ENCODE measurements at regions not wholly inside any gene's neighbourhood (a gene's known extent, or its start where the extent isn't known, plus 50 kb on each side); places are given as distances from the start of the nearest gene placed in this dataset.

- DNase-seq (ENCODE audit: low spot score), result no peak
Observed at GRCh38 chr15:29611057-29611456, 211.2 kb downstream of the TJP1 start.

- no peak for DNase-seq (ENCODE audit: low spot score)
Observed at GRCh38 chr15:29601811-29602210, 220.5 kb downstream of the TJP1 start.

- DNase-seq (ENCODE audit: low spot score), result no peak
Observed at GRCh38 chr15:29600262-29600661, 222.0 kb downstream of the TJP1 start.

- DNase-seq (ENCODE audit: low spot score), result no peak
Observed at GRCh38 chr15:29596266-29596665, 226.0 kb downstream of the TJP1 start.

GRCh38 chr15:29593629-29594028, 228.6 kb downstream of the TJP1 start:
- no peak for DNase-seq (ENCODE audit: low spot score)

DNA sequence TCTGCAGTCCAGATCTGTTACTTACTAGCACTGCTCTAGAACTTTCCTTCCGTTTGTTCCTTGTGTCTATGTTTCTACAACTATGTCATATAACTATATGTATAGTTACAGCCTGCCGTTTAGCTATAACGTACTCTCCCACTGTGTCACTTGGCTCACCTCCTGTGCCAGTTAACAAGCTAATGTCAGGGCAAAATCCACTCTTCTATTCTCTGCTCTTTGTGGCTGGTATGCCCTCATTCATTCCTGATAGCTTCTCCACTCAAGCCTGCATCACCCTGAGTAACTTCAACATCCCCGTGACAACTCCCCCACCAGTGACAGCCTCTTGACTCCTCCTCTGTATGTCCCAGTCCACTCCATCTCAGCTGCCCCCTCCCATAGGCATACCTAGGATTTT, 229.2 kb downstream of the TJP1 start:
- no peak for DNase-seq (ENCODE audit: low spot score)

DNA sequence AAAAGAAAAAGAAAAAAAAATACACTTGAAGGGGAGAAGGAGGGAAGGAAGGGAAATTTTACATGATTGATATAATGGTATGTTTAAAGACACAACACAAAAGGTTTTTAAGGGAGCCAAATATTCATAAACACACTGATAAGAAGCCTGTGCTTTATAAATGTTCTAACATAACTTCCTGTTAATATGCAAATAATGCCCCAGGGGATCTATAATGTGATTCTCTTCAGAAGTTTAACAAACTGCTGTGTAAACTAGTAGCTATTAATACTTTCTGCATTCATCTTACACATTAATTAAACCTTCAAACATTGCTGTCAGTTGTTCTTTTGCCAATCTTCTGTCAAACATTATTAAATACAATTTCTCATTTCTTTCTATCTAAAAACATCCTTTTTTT, 231.6 kb downstream of the TJP1 start:
- no peak for DNase-seq (ENCODE audit: low spot score)

DNA sequence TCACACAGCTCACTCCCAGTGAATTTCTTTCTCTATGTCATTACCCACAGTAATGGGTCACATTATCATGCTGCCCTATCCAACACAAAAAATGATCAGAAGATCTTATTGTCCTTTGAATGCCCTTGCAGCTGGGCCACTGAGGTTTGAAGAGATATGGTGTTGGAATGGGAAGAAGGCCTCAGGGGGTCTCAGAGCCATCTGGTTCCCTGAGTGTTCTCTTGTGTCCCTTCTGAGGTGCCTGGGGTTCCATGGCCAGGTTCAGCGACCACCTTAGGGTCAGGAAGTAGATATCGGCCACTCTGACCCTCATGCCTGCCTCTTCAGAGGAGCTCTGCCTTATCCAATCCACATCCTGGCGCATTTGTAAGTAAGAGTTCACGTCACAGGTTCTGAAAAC, 232.3 kb downstream of the TJP1 start:
- DNase-seq (ENCODE audit: low spot score), result no peak

DNA sequence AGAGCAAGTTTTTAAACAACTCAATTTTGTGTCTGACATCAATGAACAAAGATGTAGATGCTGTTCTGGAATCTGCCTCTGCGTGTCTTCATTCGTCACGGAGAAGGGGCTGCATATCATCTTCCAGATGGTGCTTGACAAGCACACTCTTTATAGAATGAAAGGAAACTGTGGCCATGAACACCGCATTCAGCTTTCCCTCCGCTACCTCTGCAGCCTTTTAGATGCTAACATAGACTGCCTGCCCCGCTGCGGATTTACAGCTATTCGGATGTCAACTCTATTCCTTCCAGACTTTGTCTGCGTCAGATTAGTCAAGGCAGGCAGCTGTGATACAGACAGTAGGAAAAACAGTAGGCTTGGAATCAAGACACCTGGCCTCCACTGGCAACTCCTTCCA, 232.9 kb downstream of the TJP1 start:
- no peak for DNase-seq (ENCODE audit: low spot score)

DNA sequence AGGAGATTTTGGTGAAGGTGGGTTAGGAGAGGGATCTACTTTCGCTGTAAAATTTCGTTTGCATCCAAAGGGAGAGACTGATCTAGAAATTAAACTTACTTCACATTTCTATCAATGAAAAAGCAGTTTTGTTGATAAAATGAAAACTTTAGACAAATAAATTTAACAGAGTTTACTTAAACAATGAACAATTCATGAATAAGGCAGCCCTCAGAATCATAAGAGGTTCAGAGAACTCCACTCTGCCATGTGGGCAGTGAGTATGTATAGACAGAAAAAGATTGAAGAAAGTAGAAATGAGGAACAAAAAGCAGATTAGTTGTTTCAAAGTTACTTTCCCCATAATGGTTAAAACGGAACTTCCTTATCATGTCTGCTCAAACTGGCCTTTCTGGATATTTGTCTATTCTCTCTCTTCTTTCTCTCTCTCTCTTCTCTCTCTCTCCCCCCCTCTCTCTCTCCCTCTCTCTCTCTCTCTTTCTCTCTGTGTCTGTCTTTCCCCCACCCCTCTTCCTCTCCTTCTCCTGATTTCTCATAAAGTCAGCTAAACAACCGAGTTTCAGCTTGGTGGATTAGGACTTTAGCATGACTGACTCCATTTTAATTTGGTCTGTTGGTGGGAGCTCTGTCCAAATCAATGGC, 248.9 kb downstream of the TJP1 start:
- DNase-seq (ENCODE audit: low spot score), result no peak

- DNase-seq (ENCODE audit: low spot score), result no peak
Observed at GRCh38 chr15:29571792-29572431, 250.4 kb downstream of the TJP1 start.

DNA sequence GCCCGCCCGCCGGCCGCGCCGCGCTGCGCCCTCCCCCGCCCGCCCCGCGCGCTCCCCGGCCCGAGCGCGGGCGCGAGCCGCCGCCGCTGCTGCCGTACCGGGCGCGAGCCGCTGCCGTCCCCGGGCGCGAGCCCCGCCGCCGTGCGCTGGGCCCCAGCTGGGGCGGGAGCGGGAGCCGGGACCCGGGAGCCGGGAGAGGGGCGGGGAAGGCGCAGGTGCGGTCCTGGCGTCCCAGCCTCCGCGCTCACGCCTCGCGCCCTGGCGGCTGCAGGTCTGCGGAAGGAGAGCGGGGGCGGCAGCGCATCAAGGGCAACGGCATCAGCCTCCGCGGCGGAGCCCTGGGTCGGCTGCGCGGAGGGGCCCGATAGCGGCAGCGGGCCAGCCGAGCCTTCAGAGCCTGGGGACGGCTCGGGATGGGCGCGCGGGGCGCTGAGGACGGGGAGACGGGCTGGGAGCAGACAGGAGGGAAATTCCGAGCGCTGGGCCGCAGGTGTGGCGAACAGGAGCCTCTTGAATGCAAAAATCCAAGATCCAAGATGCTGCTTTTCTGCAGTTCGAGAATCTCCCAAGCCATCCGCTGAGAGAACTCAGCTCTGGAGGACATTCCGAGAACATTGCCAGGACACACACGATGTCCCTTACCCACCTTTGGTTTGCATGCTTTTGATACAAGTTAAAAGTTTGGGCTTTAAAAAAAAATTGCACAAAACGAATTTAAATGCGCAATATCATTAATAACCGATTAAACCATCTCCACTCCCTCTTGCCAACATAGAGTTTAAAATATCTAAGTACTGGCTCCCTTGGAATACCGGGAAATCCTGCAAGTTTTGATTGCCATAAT, 251.1 kb downstream of the TJP1 start:
- no peak for DNase-seq (ENCODE audit: low spot score)

DNA sequence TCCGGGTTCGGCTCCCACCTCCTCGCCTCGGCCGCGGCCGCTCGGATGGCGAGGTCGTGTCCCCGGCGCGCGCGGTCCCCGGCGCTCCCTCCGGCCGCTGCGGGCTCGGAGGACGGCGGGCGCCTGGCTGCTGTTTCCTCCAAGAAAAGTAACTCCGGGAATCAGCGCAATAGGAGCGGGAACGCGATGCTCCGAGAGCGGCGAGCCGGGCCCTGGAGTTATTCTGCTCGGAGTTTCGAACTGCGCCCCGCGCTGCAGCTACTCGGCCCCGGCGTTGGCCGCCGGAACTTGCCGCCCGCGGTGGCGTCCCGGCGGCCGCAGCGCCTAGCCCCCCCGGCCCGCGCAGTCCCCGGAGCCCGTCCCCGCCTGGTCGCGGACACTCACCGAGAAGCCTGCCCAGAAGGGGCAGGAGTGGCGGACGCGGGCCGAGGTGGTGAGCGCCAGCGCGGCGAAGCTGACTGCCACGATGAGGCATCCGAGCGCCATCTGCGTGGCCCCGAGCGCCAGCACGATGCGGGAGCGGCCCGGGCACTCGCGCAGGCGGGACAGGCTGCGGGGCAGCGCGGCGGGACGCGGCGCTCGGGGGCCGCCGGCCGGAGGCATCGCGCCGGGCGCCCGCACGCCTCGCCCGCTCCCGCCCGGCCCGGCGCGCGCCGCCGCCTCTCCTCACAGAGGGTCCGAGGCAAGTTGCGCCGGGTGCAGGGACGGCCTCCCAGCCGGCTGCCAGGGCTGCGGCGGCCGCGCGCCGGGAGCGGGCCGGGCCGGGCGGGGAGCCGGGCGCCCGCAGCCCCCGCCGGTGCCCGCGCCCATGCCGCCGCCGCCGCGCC, 251.9 kb downstream of the TJP1 start:
- no peak for DNase-seq (ENCODE audit: low spot score)

GRCh38 chr15:29569533-29570092, 252.7 kb downstream of the TJP1 start:
- DNase-seq (ENCODE audit: low spot score), result no peak

- no peak for DNase-seq (ENCODE audit: low spot score)
Observed at GRCh38 chr15:29568840-29569532, 253.3 kb downstream of the TJP1 start.

GRCh38 chr15:29567336-29567735, 254.9 kb downstream of the TJP1 start:
- no peak for DNase-seq (ENCODE audit: low spot score)

DNA sequence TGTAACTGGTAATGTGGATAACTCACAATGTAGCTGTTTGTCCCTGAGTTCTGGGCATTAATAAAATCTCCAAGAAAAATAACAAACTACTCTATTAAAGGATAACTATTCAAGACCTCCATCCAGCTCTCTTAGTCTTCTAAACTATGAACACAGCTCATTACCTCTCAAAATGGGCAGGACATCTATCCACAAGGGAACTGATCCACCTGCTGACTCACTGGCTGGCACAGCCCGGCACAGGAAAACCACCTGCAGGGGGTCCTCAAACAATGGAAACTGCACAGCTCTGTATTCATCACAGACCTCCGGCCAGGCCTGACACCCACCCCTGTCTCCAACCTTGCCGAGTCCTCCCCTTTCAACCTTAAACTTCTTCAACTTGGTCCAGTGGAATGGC, 255.4 kb downstream of the TJP1 start:
- DNase-seq (ENCODE audit: low spot score), result no peak

DNA sequence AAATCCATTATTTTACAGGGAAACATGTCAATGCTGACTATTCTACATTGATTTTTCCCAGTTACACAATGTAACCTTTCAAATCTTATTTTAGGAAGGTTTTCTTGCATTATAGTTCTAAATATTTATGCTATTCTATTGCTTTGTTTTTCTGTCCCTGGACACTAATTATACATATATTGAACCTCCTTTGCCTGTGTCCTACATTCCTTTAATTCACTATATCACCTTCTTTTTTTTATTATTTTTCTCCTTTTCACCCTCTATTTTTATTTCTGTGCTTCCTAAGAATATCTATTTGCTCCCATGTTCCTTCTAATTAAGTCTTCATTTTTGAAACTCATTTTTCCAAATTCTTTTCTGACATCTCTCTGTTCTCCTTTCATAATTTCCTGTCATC, 259.2 kb downstream of the TJP1 start:
- no peak for DNase-seq (ENCODE audit: low spot score)

- no peak for DNase-seq (ENCODE audit: low spot score)
Observed at GRCh38 chr15:29560896-29561295, 261.4 kb downstream of the TJP1 start.

DNA sequence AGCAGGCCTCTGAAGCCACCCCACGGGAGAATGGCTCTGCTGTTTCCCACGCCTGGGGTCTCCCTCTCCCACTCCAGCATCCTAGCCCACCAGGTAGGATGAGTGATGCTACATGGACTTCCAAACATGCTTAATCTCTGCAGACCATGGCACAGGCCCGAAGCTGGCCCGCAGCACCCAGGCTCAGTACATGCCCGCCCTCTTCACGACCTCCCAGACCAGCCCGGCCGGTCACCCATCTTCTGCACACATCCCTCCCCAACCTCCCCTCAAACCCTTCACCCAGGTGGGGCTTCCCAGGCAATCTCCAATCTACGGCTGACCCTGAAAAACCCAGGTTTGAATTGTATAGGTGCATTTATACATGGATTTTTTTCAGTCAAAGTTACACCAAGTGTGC, 264.0 kb downstream of the TJP1 start:
- DNase-seq (ENCODE audit: low spot score), result no peak

- no peak for DNase-seq (ENCODE audit: low spot score)
Observed at GRCh38 chr15:29557171-29557570, 265.1 kb downstream of the TJP1 start.
